IMR-90 (cell line): ENCODE measurements at regions not wholly inside any gene's neighbourhood (a gene's known extent, or its start where the extent isn't known, plus 50 kb on each side); places are given as distances from the start of the nearest gene placed in this dataset.

ENCODE experiments used
- ATAC-seq: fragments of 200-7000 bp; cut with Tn5 transposase; 2 replicates; pipeline ENCODE4 v1.9.1; 2020; ENCODE audit warnings: low read depth, mild to moderate bottlenecking, moderate library complexity
- BruUV-seq: library from RNA; stranded (reverse); fragments of 400-500 nt; replicated peaks from 2 replicates; lab custom pipeline; 2021; lab: Mats Ljungman, UMichigan
- CTCF ChIA-PET: fragments of 300-600 bp; formaldehyde crosslinking; extraction: SDS; loops from one replicate; lab custom pipeline; 2021; ENCODE audit warnings: antibody characterized with exemption; lab: Yijun Ruan, JAX
- POLR2A ChIA-PET: fragments of 300-600 bp; sonication (Branson Sonifier 250); formaldehyde crosslinking; loops from one replicate; lab custom pipeline; 2022; ENCODE audit warnings: antibody characterized with exemption; ENCODE audit not compliant: unreplicated experiment; lab: Charles Lee
- DNase-seq: peaks from one replicate; pipeline ENCODE4 v3.0.0; 2013
- H2AFZ ChIP-seq: replicated peaks from 2 replicates; pipeline ENCODE3; 2013; ENCODE audit warnings: low read length, mild to moderate bottlenecking; ENCODE audit not compliant: poor library complexity
- H2AK5ac ChIP-seq: 2 replicates; pipeline ENCODE4 v1.6.1; 2013; ENCODE audit warnings: low read depth, low read length, inconsistent platforms
- H2AK9ac ChIP-seq: replicated peaks from 2 replicates; pipeline ENCODE3; 2013; ENCODE audit warnings: mild to moderate bottlenecking, low read depth, low read length, moderate library complexity; ENCODE audit not compliant: poor library complexity
- H2BK120ac ChIP-seq: 2 replicates; pipeline ENCODE4 v1.6.1; 2013; ENCODE audit warnings: low read depth, low read length, inconsistent platforms
- H2BK15ac ChIP-seq: 3 replicates; pipeline ENCODE4 v1.6.1; 2013; ENCODE audit warnings: low read depth, low read length, inconsistent platforms
- H2BK20ac ChIP-seq: 2 replicates; pipeline ENCODE4 v1.6.1; 2013; ENCODE audit warnings: low read depth, mild to moderate bottlenecking, inconsistent platforms, low read length, moderate library complexity
- H2BK5ac ChIP-seq: 2 replicates; pipeline ENCODE4 v1.6.1; 2013; ENCODE audit warnings: mild to moderate bottlenecking, low read depth, low read length, inconsistent platforms; ENCODE audit not compliant: poor library complexity, severe bottlenecking
- H3K14ac ChIP-seq: replicated peaks from 2 replicates; pipeline ENCODE4 v1.6.1; 2013; ENCODE audit warnings: low read depth, low read length, inconsistent platforms
- H3K18ac ChIP-seq: 2 replicates; pipeline ENCODE4 v1.6.1; 2013; ENCODE audit warnings: low read depth, low read length, control low read depth
- H3K23ac ChIP-seq: 2 replicates; pipeline ENCODE4 v1.6.1; 2013; ENCODE audit warnings: low read depth, low read length, inconsistent platforms
- H3K27ac ChIP-seq: 2 replicates; pipeline ENCODE4 v1.5.1; 2013; ENCODE audit warnings: mild to moderate bottlenecking, control low read depth, low read length; ENCODE audit not compliant: insufficient read depth
- H3K27me3 ChIP-seq: 2 replicates; pipeline ENCODE4 v1.6.1; 2013; ENCODE audit warnings: low read length; ENCODE audit not compliant: control insufficient read depth, insufficient read depth
- H3K36me3 ChIP-seq: 2 replicates; pipeline ENCODE4 v1.6.1; 2013; ENCODE audit warnings: low read length, mixed read lengths; ENCODE audit not compliant: control insufficient read depth, insufficient read depth
- H3K4ac ChIP-seq: 2 replicates; pipeline ENCODE4 v1.6.1; 2013; ENCODE audit warnings: low read depth, low read length, inconsistent platforms
- H3K4me1 ChIP-seq: 2 replicates; pipeline ENCODE4 v1.6.1; 2013; ENCODE audit warnings: low read length, mixed read lengths; ENCODE audit not compliant: control insufficient read depth, insufficient read depth
- H3K4me2 ChIP-seq: 2 replicates; pipeline ENCODE4 v1.6.1; 2013; ENCODE audit warnings: low read depth, mild to moderate bottlenecking, control low read depth, low read length, moderate library complexity
- H3K4me3 ChIP-seq: 2 replicates; pipeline ENCODE4 v1.5.1; 2013; ENCODE audit warnings: low read depth, mild to moderate bottlenecking, control low read depth, low read length, moderate library complexity; ENCODE audit not compliant: insufficient read depth
- H3K56ac ChIP-seq: 2 replicates; pipeline ENCODE4 v1.6.1; 2013; ENCODE audit warnings: low read length, inconsistent platforms; ENCODE audit not compliant: insufficient read depth; ENCODE audit errors: extremely low read depth
- H3K79me1 ChIP-seq, 2 experiments: 2 replicates each; pipeline ENCODE4 v1.6.1; 2013; ENCODE audit warnings: low read length in 2 of 2, inconsistent platforms in 1 of 2, low read depth in 1 of 2
- H3K9ac ChIP-seq: 2 replicates; pipeline ENCODE4 v1.6.1; 2013; ENCODE audit warnings: low read depth, low read length, control low read depth
- H3K9me1 ChIP-seq: 2 replicates; pipeline ENCODE4 v1.6.1; 2013; ENCODE audit warnings: low read length, inconsistent platforms; ENCODE audit not compliant: insufficient read depth
- H3K9me3 ChIP-seq: 2 replicates; pipeline ENCODE4 v1.6.1; 2013; ENCODE audit warnings: low read length; ENCODE audit not compliant: control insufficient read depth, insufficient read depth
- H4K20me1 ChIP-seq: 2 replicates; pipeline ENCODE4 v1.6.1; 2013; ENCODE audit warnings: low read length, inconsistent platforms; ENCODE audit not compliant: insufficient read depth
- H4K5ac ChIP-seq: 2 replicates; pipeline ENCODE4 v1.6.1; 2013; ENCODE audit warnings: mild to moderate bottlenecking, low read depth, low read length, control low read depth
- H4K8ac ChIP-seq, 2 experiments: 2 replicates each; pipeline ENCODE4 v1.6.1; 2013; ENCODE audit warnings: low read depth in 2 of 2, low read length in 2 of 2, control low read depth in 1 of 2, inconsistent platforms in 1 of 2
- H4K91ac ChIP-seq: 2 replicates; pipeline ENCODE4 v1.6.1; 2013; ENCODE audit warnings: low read depth, low read length, inconsistent platforms; ENCODE audit not compliant: insufficient read depth
- POLR2A ChIP-seq: IDR thresholded peaks from 2 replicates; pipeline ENCODE4 v1.6.1; 2012; ENCODE audit warnings: mild to moderate bottlenecking, low read depth, low read length
- WGBS, 2 experiments: methylation state at CpG; one replicate each; pipeline versions ENCODE4 v1.1.5 to v1.1.7; 2013; ENCODE audit warnings: missing lambda C conversion rate in 2 of 2; ENCODE audit not compliant: insufficient read length in 1 of 2; ENCODE audit errors: extremely low coverage in 2 of 2; 5-methylcytosine and 5-hydroxymethylcytosine counted together
- dilution Hi-C: fragments of 300-500 bp; cut with HindIII; formaldehyde crosslinking; loops from one replicate; pipeline ENCODE4 v1.14.3; 2018; ENCODE audit warnings: low sequenced_read_pairs; ENCODE audit not compliant: unreplicated experiment
- in situ Hi-C: fragments of 300-500 bp; cut with MboI; formaldehyde crosslinking; loops from 3 replicates; pipeline ENCODE4 v1.14.3; 2019; ENCODE audit warnings: low sequenced_read_pairs, inconsistent platforms, mixed read lengths
- intact Hi-C: fragments of 100-400 bp; cut with micrococcal nuclease; formaldehyde crosslinking; loops from 2 replicates; pipeline ENCODE4 v1.10.0; 2022

GRCh38 chr10:128981251-128981650 lies 485.8 kb upstream of the MGMT start:
- POLR2A ChIA-PET, result no interaction called here
- H4K91ac ChIP-seq, result no peak overlapping the region
- H2BK5ac ChIP-seq, result no peak overlapping the region
- WGBS, 2 experiments, result no CpG with 5 or more reads among the region's 6 CpGs
- no peak overlapping the region for H3K56ac ChIP-seq
- no peaks in the 10 kb centered on the region for H3K27me3 ChIP-seq
- no peak overlapping the region for H4K8ac ChIP-seq
- H3K4ac ChIP-seq, result no peak overlapping the region
- H3K23ac ChIP-seq, result no peak overlapping the region
- no peak for TF ChIP-seq POLR2A
- CTCF ChIA-PET, result no interaction called here
- intact Hi-C loops, result no loop called here
- no peak overlapping the region for H2AK9ac ChIP-seq
- H4K5ac ChIP-seq, result no peak overlapping the region
- H3K79me1 ChIP-seq, result no peaks in the 10 kb centered on the region
- no peak overlapping the region for H3K14ac ChIP-seq
- no peaks in the 10 kb centered on the region for H4K20me1 ChIP-seq
- dilution Hi-C loops, result no loop called here
- H3K9me3 ChIP-seq, result peaks cover 45% of the 10 kb centered on the region
- no peaks in the 10 kb centered on the region for H3K9me1 ChIP-seq
- no TSS peak for BruUV-seq
- no peak overlapping the region for H2AFZ ChIP-seq
- ATAC-seq (no peak), DNase-seq (no peak)
- no peak overlapping the region for H3K9ac ChIP-seq
- in situ Hi-C loops, result no loop called here
- no peak overlapping the region for H2AK5ac ChIP-seq
- H2BK120ac ChIP-seq, result no peak overlapping the region
- no peaks in the 10 kb centered on the region for H3K36me3 ChIP-seq
- no peaks in the 10 kb centered on the region for H3K4me1 ChIP-seq
- H2BK15ac ChIP-seq, result no peak overlapping the region
- no peak overlapping the region for H3K4me2 ChIP-seq
- no peak overlapping the region for H3K18ac ChIP-seq
- H3K4me3 ChIP-seq, result no peak overlapping the region
- no peak overlapping the region for H3K27ac ChIP-seq
- no peak overlapping the region for H2BK20ac ChIP-seq
